Activated B cell treated with CpG ODN at 0.5 μM for 24 hours (primary cell): ENCODE measurements at regions not wholly inside any gene's neighbourhood (a gene's known extent, or its start where the extent isn't known, plus 50 kb on each side); places are given as distances from the start of the nearest gene placed in this dataset.
"Not testable (repeated sequence)": the region's sequence is repeated elsewhere in the genome, so short reads cannot be mapped to it uniquely, and the experiment has no call there.

Source experiments
- ATAC-seq: fragments of 200-7000 bp; cut with Tn5 transposase; one replicate; pipeline ENCODE4 v1.10.0; 2021; ENCODE audit warnings: low read depth, mild to moderate bottlenecking, moderate library complexity
- CTCF ChIA-PET: fragments of 350-600 bp; sonication (Branson Sonifier 250); formaldehyde crosslinking; loops from one replicate; lab custom pipeline; 2021; ENCODE audit warnings: antibody characterized with exemption; lab: Charles Lee
- POLR2A ChIA-PET: fragments of 350-600 bp; sonication (Branson Sonifier 250); formaldehyde crosslinking; loops from one replicate; lab custom pipeline; 2021; ENCODE audit warnings: antibody characterized with exemption; lab: Charles Lee
- DNase-seq: peaks from one replicate; pipeline ENCODE4 v3.0.0; 2022
- H3K27ac Mint-ChIP-seq: one replicate; pipeline ENCODE4 v1.8.0; 2020; ENCODE audit warnings: mixed read lengths
- H3K27me3 Mint-ChIP-seq: one replicate; pipeline ENCODE4 v1.8.0; 2021; ENCODE audit warnings: mixed read lengths
- H3K36me3 Mint-ChIP-seq: one replicate; pipeline ENCODE4 v1.8.0; 2021; ENCODE audit warnings: low read depth, mixed read lengths
- H3K4me1 Mint-ChIP-seq: one replicate; pipeline ENCODE4 v1.8.0; 2021; ENCODE audit warnings: mixed read lengths
- H3K4me3 Mint-ChIP-seq: one replicate; pipeline ENCODE4 v1.8.0; 2020; ENCODE audit warnings: mild to moderate bottlenecking, mixed read lengths
- H3K9me3 Mint-ChIP-seq: one replicate; pipeline ENCODE4 v1.8.0; 2020; ENCODE audit warnings: mixed read lengths
- CTCF ChIP-seq: fragments of 200-600 bp; IDR thresholded peaks from one replicate; pipeline ENCODE4 v1.8.0; 2022; ENCODE audit warnings: antibody characterized with exemption, mild to moderate bottlenecking
- intact Hi-C: fragments of 100-400 bp; cut with micrococcal nuclease; formaldehyde crosslinking; loops from one replicate; pipeline ENCODE4 v1.15.1; 2024

GRCh38 chr1:219415915-219416314 is 197.0 kb downstream of the ZC3H11B start:
- no peak for DNase-seq
- Mint-ChIP-seq H3K36me3 (no peaks in the 10 kb centered on the region), H3K9me3 (no peaks in the 10 kb centered on the region), H3K4me3 (no peak overlapping the region), H3K27me3 (no peaks in the 10 kb centered on the region), H3K4me1 (no peaks in the 10 kb centered on the region), H3K27ac (no peak overlapping the region)
- ChIA-PET CTCF (interaction anchor here (1.6 kb wide), 1 partner anchor 1086 kb away, joined by 4 read pairs; no protein-coding TSS in a partner anchor), POLR2A (no interaction called here)
- intact Hi-C loops, result loop anchor here (1.0 to 10.0 kb wide), 5 partner anchors 212 to 1086 kb away; no protein-coding TSS in a partner anchor
- TF ChIP-seq CTCF, result no peak
- ATAC-seq, result no peak

DNA sequence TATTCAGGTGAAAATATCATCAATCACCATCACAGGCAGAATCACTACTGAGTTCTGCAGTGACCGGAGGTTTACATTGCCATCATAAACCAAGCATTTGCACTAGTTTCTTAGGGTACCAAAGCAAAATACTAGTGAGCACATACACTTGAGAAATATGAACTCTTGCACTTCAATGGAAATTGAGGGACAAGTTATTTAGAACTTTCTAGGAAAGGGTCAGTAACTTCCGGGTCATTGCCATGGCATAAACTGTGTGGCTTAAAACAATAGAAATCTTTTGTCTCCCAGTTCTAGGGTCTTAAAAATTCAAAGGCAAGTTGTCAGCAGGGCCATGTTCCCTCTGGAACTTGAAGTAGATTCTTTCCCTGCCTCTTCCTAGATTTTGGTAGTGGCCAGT is 197.5 kb downstream of the ZC3H11B start:
- DNase-seq (no peak), ATAC-seq (no peak)
- H3K9me3 Mint-ChIP-seq, result no peaks in the 10 kb centered on the region
- no peaks in the 10 kb centered on the region for H3K27me3 Mint-ChIP-seq
- no peak overlapping the region for H3K27ac Mint-ChIP-seq
- TF ChIP-seq CTCF, result no peak
- H3K36me3 Mint-ChIP-seq, result no peaks in the 10 kb centered on the region
- POLR2A ChIA-PET, result no interaction called here
- intact Hi-C loops, result loop anchor here (10.0 kb wide), 2 partner anchors 399 to 891 kb away; no protein-coding TSS in a partner anchor
- CTCF ChIA-PET, result no interaction called here
- H3K4me1 Mint-ChIP-seq, result no peaks in the 10 kb centered on the region
- no peak overlapping the region for H3K4me3 Mint-ChIP-seq

- Mint-ChIP-seq H3K9me3 (no peaks in the 10 kb centered on the region), H3K27me3 (no peaks in the 10 kb centered on the region), H3K4me1 (no peaks in the 10 kb centered on the region), H3K36me3 (no peaks in the 10 kb centered on the region), H3K27ac (no peak overlapping the region), H3K4me3 (no peak overlapping the region)
- ATAC-seq (no peak), DNase-seq (no peak)
- TF ChIP-seq CTCF, result no peak
- POLR2A ChIA-PET, result no interaction called here
- CTCF ChIA-PET, result interaction anchor here (1.5 kb wide), 1 partner anchor 14 kb away, joined by 3 read pairs; no protein-coding TSS in a partner anchor
- intact Hi-C loops, result loop anchor here (10.0 kb wide), 2 partner anchors 401 to 889 kb away; no protein-coding TSS in a partner anchor
These were observed 198.7 kb downstream of the ZC3H11B start for GRCh38 chr1:219414250-219414649.

GRCh38 chr1:219413536-219413935 is 199.4 kb downstream of the ZC3H11B start:
- CTCF ChIA-PET, result interaction anchor here (1.5 kb wide), 1 partner anchor 15 kb away, joined by 3 read pairs; no protein-coding TSS in a partner anchor
- no peak for TF ChIP-seq CTCF

DNA sequence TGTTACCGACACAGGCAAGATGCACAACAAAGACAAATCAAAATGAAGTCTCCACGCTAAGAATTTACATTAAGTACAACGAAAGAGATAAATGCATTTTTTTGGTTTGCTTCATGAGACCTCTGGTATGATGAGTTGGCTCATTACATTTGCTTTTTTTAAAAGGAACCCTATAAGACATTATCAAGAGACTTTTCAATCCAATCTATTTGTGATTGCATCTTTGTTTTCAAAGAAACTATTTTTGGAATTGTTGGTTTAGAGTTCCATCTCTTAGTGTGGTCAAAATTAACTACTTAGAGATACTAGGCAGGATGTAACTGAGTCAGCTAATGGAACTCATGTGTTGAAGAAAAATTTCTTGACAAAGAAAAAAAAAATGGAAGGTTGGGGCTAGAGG is 200.1 kb downstream of the ZC3H11B start:
- no peak for ATAC-seq
- Mint-ChIP-seq H3K4me1 (no peaks in the 10 kb centered on the region), H3K27me3 (no peaks in the 10 kb centered on the region), H3K36me3 (no peaks in the 10 kb centered on the region), H3K27ac (no peak overlapping the region), H3K4me3 (no peak overlapping the region), H3K9me3 (no peaks in the 10 kb centered on the region)
- TF ChIP-seq CTCF, result no peak
- ChIA-PET CTCF (interaction anchor here (1.5 kb wide), 1 partner anchor 15 kb away, joined by 3 read pairs; no protein-coding TSS in a partner anchor), POLR2A (no interaction called here)
- intact Hi-C loops, result loop anchor here (10.0 kb wide), 2 partner anchors 402 to 888 kb away; no protein-coding TSS in a partner anchor
- DNase-seq, result no peak

More at GRCh38 chr1:219413536-219413935, 199.4 kb downstream of the ZC3H11B start:
- Mint-ChIP-seq H3K9me3 (no peaks in the 10 kb centered on the region), H3K36me3 (no peaks in the 10 kb centered on the region), H3K4me3 (no peak overlapping the region), H3K27me3 (no peaks in the 10 kb centered on the region), H3K4me1 (no peaks in the 10 kb centered on the region), H3K27ac (no peak overlapping the region)
- ATAC-seq, result no peak
- intact Hi-C loops, result loop anchor here (10.0 kb wide), 2 partner anchors 401 to 889 kb away; no protein-coding TSS in a partner anchor
- POLR2A ChIA-PET, result no interaction called here
- DNase-seq, result no peak

- H3K36me3 Mint-ChIP-seq, CTCF ChIA-PET, POLR2A ChIA-PET, ATAC-seq, H3K27me3 Mint-ChIP-seq, H3K9me3 Mint-ChIP-seq, H3K27ac Mint-ChIP-seq, H3K4me1 Mint-ChIP-seq, H3K4me3 Mint-ChIP-seq, DNase-seq: not testable (repeated sequence)
- intact Hi-C loops, result loop anchor here (10.0 kb wide), 2 partner anchors 404 to 886 kb away; no protein-coding TSS in a partner anchor
These were observed 202.2 kb downstream of the ZC3H11B start for GRCh38 chr1:219410721-219411120.
